CD4-positive, alpha-beta T cell treated with Interleukin-2 at 100 ng/mL for 4 hours (primary cell): ENCODE measurements at regions not wholly inside any gene's neighbourhood (a gene's known extent, or its start where the extent isn't known, plus 50 kb on each side); places are given as distances from the start of the nearest gene placed in this dataset.
"Not testable (repeated sequence)": the region's sequence is repeated elsewhere in the genome, so short reads cannot be mapped to it uniquely, and the experiment has no call there.

Experiments
- DNase-seq: peaks from one replicate; pipeline ENCODE4 v3.0.0-alpha.2; 2020; ENCODE audit warnings: low spot score

DNA sequence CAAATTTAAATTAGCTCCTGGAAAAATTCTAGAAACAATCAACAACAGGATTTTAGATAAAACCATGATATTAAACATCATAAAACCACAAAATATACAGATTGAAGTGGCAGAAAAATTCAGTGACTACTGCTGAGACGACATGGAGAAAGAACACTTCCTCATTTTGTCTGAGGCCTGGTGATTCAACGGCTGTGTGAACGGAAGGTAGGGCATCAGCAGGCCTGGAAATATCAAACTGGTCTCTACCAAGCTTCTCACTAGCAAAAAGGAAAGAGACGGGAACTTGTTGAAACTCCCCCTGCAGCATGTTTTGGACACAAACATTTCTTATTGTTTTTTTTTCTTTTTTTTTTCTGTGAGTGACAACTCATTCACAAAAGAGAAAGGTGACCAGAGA lies 58.0 kb upstream of the AHI1 start:
- DNase-seq: no peak

DNA sequence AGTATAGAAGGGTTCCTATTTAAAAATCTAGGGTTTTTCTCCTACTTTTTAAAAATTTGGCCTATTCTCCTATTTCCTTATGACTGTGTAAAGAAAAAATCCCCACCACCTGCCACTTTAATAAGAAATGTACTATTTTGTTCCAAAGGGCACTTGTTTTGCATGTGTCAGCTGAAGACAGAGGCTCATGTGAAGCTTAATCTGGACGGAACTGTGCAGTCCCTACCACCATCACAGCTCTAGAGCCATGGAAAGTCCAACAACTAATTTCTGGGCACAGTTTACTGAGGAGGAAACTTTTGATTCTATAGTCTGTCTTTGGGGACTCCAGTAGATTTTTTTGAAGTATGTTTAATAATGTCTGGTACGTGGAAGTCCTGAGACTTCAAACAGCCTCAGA lies 60.0 kb upstream of the AHI1 start:
- no peak for DNase-seq

DNA sequence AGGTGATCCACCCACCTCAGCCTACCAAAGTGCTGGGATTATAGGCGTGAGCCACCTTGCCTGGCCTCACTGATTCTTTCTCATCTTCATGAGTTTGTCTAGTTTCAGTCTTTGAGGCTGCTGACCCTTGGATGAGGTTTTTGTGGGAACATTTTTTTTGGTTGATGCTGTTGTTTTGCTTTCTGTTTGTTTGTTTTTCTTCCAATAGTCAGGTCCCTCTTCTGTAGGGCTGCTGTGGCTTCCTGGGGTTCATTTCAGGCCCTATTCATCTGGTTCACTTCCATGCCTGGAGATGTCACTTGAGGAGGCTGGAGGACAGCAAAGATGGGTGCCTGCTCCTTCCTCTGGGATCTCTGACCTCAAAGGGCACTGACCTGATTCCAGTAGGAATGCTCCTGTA lies 68.1 kb upstream of the AHI1 start:
- DNase-seq: not testable (repeated sequence)

DNA sequence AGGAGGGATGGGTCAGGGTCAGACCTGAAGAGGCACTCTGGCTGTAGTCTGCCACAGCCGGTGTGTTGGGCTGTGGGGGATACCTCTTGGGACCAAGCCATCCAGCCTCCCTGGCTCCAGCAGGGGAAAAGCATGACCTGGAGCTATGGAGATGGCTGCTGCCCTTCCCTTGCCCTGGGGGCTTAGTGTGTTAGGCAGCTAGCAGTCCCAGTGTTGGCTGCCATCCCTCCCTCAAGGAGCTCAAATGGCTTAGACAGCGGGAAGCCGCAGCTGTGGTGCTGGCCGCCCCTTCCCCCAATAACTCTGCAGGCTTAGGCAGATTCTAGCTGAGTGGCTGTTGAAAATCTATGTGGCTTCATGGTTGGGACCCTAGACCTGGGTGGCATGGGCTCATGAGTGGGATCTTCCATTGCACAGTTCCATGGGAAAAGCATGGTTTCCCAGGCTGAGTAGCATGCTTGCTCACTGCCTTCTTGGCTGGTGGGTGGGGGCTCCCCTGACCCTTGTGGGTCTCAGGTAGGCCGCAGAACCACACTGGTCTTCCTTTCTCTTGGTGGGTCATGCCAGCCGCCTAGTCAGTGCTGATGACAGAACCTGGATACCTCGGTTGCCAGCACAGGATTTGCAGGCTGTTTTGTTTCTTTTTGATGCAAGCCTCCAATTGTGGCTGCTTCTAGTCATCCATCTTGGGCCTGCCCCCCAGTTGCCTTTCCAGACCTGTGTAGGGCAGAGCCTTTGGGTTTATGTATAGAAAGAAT lies 69.0 kb upstream of the AHI1 start:
- no peak for DNase-seq

DNA sequence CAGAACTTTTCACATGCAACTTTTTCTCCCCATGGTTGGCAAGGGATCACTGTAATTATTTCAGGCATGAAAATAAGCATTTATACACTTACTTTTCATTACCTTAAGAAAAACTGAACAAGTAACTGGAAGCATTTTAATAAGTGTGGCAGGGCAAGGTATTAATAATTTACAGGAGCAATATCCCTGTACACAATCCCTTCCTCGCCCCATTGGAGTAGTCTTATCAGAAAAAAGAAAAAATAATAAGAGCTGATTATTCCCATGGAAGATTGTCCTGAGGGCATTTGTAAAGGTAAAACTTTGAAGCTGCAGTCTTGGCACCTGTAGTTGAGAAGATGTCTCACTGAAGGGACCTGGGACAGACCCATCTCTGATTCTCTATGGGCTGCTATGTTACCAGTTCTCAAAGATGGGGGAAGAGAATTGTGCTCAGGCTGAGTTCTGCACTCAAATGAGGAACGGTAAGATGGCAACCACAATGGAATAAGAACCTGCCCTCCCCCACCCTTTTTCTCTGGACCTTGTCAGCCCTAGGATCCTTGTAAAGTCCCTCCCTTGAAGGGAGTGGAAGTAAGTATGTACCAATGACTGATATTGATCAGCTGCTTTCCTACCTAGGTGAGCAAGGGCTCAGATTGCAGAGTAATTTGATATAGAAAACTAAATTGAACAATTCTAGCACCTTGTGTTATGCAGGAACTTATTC lies 70.0 kb upstream of the AHI1 start:
- DNase-seq: no peak

DNA sequence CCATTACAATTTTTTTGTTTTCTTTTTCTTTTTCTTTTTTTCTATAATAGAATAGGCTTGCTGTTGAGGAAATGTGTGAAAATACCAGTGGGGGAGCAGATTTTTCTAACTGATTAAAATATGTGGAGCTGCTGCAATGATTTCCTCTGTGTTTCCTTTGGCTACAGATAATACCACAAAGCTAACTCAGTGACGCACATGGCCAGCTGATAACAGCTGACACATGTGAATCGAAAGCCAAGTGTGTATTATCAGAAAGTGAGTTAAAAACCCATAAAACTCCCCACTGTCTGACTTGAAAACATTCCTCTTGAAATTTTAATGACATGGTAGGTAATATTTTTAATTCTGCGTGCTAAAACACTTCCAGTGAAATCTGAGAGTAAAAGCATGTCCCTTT lies 70.8 kb upstream of the AHI1 start:
- peak; percentile 16 for DNase-seq

DNA sequence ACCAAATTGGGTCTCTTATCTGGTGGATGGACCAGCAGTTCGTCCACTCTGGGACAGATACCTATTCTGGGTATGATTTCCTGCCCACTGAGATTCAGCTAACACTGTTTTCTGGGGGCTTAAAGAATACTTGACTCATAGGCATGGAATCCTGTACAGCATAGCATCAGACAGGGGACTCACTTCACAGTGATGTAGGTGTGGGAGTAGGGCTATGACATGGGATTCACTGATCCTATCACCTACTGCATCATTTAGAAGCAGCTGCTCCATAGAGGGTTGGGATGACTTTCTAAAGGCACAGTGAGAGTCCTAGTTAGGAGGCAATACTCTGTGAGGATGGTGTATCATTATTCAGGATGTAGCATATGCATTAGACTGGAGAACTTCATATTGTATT lies 74.5 kb upstream of the AHI1 start:
- no peak for DNase-seq

DNA sequence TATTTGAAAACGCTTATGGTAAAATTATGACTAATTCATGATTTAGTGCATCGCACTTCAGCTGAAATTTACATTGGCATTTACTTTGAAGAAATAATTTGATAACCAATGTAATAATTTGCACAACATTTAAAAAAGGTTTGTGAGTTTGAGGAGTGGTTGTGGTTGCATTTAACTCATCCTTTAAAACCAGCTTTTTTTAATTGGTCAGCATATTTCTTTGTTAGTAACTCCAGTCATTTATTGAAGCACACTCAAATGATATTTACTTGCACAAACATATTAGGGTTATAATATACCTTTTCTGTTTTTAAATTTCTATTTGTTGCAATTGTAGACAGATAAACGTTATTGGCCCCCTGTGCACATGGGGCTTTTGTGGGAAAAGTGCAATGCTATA lies 78.1 kb upstream of the AHI1 start:
- DNase-seq: no peak

DNA sequence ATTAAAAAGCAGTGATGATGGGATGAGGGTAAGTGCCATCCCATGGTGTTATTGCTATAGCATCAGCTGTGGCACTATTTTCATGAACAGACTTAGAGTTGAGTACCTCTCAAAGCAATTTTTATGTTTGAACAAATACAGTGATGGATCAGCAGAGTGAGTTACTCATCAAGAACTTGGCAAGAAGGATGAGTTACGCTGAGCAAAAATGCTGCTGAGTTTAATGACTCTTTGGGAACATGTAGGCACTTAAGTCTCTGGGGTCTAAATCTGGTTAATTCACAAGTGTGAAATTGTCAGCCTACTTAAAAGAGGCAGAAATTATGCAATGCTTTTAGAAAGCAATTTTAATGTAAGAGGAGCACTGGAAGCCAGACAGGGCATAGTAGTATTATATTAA lies 78.5 kb upstream of the AHI1 start:
- DNase-seq: no peak

DNA sequence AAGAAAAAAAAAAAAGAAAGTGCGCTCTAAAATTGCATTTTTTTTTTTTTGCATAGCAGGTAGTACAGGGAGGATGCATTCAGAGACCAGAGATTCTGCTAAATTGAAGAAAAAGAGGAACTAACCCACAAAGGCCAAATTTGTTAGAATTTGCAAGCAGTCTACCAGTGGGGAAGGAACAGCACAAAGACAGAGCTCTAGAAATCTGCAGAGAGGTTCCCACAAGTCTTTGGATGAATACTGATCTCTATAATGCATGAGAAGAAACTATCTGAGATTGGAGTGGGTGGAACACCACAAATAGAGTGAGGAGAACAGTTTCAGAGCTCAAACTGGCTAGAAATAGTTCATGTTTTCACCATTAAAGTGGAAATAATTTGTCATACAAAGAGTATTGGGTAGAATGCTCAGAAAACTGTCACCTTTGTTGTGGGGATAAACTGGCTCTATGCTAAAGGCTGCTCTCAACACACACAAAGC lies 79.6 kb upstream of the AHI1 start:
- no peak for DNase-seq

DNA sequence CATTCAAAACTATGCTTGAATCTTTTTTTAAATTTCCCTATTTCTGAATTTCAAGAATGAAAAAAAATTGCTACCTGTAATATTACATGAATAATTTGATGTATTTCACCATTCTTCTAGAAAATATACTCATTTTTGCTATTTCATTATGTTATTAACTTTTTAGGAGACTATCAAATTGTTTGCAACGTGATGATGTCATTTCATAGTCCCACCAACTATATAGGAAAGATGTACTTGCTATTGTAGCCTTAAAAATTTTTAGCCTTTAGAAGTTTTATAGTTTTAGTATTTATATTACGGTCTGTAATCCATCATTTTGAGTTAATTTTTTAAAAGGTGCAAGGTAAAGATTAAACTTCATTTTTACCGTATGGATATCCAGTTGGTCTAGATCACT lies 81.4 kb upstream of the AHI1 start:
- DNase-seq: no peak

DNA sequence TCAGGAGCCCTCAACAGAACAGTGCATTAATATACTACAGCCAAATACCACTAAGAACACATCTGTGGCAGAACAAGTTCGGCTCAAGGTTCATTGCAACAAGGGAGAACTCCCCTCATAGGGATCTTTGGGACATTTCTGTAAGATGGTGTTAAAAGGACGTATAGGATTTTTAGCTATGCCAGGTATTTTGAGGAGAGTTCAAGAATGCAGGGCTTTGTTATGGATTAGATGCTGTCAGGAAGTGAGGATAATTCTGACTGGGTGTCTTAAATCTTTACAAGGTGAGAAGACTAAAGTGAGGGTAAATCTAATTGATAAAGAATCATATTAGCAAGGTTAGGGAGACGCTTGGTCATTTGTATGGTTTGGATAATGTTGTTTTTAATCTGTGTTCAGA lies 83.7 kb upstream of the AHI1 start:
- DNase-seq: no peak

DNA sequence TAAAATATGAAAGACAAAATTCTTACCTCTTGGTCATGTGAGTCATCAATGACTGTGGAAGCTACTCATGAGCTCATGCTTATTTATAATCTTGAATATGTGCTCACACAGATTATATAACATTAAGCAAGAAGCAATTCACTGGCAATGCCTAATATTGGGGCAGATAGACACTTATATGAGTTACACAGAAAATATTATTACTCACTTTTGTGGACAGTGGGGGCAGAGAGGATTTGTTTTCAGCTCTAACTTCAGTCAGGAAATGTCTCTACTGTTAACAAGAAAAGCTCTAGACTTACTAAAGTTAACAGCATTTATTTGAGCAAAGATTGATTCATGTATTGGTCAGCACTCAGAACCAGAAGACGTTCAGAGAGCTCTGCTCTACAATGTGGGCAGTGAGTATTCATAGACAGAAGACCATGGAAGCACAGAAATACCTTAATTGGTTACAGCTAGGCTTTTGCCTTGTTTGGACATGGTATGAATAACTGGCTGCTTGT lies 85.8 kb upstream of the AHI1 start:
- no peak for DNase-seq

DNA sequence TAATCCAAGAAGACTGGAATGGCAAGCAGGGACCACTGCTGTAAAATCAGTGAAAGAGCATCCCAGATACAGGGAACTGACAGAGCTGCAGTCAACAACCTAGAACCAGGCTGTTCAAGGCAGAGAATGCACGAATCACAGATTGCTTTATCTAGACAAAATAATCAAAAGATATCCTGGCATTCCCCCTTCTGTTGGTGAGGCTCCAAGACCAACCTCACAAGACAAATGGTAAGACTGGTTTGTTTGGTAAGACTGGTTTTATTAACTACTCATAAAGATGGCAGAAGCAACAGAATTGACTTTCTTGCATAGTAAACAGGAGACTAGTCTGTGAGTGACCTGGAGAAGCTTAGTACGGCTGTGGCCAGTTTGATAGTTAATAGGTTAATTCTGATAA lies 88.8 kb upstream of the AHI1 start:
- DNase-seq: no peak

DNA sequence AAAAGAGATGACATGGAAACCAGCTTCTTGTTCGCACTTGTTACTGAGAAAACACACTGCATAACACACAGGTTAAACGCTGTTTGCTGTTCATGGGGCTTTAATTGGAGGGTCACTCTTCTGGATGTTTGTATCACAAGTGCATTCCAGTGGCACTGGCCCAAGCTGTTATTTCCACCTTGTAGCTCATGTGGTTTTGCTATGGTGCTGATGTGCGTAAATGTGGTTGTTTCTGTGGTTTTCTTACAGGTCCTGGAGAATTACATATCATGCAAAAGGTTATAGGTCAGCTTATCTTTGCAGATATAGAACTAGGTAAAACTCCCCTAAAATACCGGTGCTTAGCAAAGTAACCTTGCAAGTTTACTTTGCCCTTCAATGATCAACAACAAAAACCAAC lies 89.3 kb upstream of the AHI1 start:
- no peak for DNase-seq

DNA sequence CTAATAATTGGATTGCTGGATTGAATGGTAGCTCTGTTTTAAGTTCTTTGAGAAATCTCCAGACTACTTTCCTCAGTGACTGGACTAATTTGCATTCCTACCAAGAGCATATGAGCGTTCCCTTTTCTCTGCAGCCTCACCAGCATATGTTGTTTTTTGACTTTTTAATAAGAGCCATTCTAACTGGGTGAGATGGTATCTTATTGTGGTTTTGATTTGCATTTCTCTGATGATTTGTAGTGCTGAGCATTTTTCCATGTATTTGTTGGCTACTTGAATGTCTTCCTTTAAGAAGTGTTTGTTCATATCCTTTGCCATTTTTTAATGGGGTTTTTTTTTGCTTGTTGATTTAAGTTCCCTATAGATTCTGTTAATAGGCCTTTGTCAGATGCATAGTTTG lies 94.7 kb upstream of the AHI1 start:
- DNase-seq: no peak

DNA sequence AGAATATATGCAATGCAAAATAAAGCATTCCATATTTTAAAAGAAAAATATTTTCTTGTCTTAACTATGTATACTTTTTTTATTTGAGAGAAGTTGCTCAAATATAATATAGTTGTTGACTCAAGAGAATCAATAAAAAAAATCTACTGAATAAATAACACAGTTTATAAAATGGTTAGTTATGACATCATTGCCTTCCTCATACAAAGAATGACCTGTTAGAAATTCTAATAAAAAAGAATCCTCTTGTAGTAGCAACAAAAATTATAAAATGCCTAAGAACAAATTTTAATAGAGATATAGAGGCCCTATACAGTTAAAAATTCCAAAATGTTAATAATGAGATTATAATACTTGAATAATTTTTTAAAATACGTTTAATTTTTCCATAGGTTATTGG lies 96.5 kb upstream of the AHI1 start:
- no peak for DNase-seq

DNA sequence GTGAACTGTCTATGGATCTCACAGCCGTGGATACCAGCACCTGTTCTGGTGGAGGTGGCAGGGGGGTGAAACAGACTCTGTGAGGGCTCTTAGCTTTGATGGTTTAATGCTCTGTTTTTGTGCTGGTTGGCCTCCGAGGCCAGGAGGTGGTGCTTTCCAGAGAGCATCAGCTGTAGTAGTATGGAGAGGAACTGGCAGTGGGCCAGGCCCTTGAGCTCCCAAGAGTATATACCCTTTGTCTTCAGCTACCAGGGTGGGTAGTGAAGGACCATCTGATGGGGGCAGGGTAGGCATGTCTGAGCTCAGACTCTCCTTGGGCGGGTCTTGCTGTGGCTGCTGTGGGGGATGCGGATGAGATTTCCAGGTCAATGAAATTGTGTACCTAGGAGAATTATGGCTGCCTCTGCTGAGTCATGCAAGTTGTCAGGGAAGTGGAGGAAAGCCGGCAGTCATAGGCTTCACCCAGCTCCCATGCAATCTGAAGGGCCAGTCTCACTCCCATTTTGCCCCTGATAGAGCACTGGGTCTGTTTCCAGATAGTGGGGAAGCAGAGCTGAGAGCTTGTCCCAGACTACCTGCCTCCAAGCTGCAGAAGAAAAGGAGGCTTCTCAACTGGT lies 102.7 kb upstream of the AHI1 start:
- no peak for DNase-seq

DNA sequence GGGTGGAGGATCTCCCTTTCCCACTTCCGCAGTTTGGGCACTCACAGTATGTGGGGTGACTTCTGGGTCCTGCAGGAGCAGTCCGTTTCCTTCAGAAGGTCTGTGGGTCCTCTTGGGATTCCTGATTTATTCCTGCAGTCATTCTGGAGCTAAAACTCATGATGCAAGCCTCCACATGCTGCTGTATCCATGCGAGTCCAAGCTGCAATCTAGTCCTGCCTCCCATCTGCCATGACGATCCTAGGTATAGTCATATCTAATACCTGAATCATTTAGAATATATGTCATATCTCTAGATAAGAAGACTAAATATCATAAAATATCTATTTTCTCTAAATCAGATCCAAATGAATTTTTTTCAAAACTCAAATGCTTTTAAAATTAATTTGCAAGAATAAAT lies 103.4 kb upstream of the AHI1 start:
- DNase-seq: no peak

DNA sequence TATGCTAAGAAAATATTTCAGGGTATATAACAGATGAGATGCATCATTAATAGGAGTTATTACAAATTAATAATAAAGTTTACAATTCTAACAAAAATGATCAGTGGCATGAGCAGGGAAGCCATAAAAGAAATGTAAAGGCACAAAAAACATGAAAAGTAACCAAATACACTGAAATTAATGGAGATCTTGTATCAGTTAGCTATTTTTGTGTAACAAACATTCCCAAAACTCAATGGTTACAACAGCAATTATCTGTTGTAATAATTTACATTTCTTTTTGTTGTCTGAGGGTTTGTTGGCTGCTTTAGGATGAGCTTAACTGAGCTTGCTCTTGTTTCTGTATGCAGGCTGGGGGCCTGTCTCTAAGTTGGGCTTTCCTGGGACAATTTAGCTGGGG lies 104.3 kb upstream of the AHI1 start:
- no peak for DNase-seq

DNA sequence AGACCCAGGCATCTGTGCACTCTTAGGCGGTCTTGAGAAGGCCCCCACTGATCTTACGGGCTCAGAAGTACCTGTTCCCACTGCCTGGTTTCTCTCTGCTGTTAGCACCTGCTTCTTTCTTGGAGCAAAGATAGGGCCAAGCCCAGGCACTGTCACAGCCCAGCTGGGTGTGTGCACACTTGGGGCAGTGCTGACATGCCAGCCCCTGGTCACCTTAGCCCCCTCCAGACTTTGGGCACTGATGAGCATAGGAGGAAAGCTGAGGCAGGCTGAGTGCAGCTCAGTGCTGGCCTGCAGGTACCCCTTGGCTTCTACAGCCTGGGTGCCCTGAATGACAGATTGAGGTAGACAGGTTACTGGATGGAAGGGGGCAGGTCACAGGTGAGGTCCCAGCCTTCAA lies 105.7 kb upstream of the AHI1 start:
- DNase-seq: no peak

DNA sequence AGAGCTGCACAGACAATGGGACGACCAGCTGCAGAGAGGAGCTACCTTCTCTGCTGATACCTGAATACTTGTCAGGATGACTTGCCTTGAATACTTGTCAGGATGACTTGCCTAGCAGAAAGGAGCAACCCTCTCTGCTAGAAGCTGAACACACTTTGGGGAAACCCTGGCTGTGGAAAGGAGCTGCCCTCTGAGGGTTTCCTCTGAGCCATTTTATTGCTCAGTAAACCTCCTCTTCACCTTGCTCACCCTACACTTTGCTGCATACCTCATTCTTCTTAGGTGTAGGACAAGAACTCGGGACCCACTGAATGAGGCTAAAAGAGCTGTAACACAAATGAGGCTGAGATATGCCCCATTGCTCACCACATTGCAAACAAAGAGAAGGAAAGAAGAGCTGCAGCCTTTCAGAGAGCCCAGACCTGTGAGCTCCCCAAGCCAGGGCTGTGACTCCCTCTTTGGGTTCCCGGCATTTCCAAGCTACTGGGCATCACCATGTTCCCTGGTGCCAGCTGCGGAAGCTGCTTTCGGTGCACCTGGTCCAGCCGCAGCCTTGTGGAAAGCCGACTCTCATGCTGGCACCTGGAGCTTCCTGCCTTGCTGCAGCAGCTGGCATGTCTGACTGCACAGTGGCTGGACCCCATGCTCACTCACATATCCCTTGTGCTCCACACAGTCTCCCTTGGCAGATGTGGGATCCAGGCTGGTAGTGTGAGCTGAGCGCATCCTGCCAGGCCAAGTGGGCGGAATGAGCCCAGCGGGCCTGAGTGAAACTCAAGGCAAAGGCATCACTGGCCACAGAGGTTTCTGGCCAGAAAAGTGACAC lies 106.7 kb upstream of the AHI1 start:
- DNase-seq: no peak
